Prostate gland (tissue), 2 donors: ENCODE measurements at regions not wholly inside any gene's neighbourhood (a gene's known extent, or its start where the extent isn't known, plus 50 kb on each side); places are given as distances from the start of the nearest gene placed in this dataset.

ENCODE experiments used
- DNase-seq: peaks from one replicate; pipeline ENCODE4 v3.0.0-alpha.2; 2019; ENCODE audit warnings: low spot score
- H3K27ac ChIP-seq, 2 donors: fragments of 200-600 bp; sonication (generic); 2 replicates each; pipeline ENCODE4 v1.5.1; 2017 to 2019
- H3K27me3 ChIP-seq: fragments of 200-600 bp; sonication (generic); replicated peaks from 2 replicates; pipeline ENCODE4 v1.5.1; 2019; ENCODE audit not compliant: insufficient read depth
- H3K36me3 ChIP-seq, 2 donors: fragments of 200-600 bp; sonication (generic); 1 replicate in 1 of 2; 2 replicates in 1 of 2; pipeline versions ENCODE4 v1.5.1 to v1.8.1; 2017 to 2019
- H3K4me1 ChIP-seq: fragments of 200-600 bp; sonication (generic); replicated peaks from 2 replicates; pipeline ENCODE4 v1.5.1; 2019
- H3K4me3 ChIP-seq, 2 donors: fragments of 200-600 bp; sonication (generic); 2 replicates each; pipeline ENCODE4 v1.5.1; 2017 to 2019
- H3K9me3 ChIP-seq: fragments of 200-600 bp; sonication (generic); 2 replicates; pipeline ENCODE4 v1.5.1; 2017
- POLR2A ChIP-seq: fragments of 450-650 bp; IDR thresholded peaks from one replicate; pipeline ENCODE4 v1.6.1; 2016; ENCODE audit warnings: antibody characterized with exemption, mild to moderate bottlenecking
- POLR2AphosphoS5 ChIP-seq: sonication (generic); formaldehyde crosslinking; IDR thresholded peaks from one replicate; pipeline ENCODE4 v1.6.1; 2017; ENCODE audit warnings: antibody characterized with exemption
- WGBS: methylation state at CpG from one replicate; pipeline ENCODE4 v1.1.5; 2018; 5-methylcytosine and 5-hydroxymethylcytosine counted together
- intact Hi-C: fragments of 100-400 bp; cut with DNase I; formaldehyde crosslinking; loops from one replicate; pipeline ENCODE4 v1.14.2; 2022
- TF ChIP-seq, protein P1 (sequence below), 4 experiments: fragments of 200-600 bp in 2 of 4; fragments of 450-650 bp in 2 of 4; sonication (generic) in 2 of 4; IDR thresholded peaks; 1 replicate in 3 of 4; 2 replicates in 1 of 4; pipeline ENCODE4 v1.5.1; 2016 to 2019; ENCODE audit warnings: antibody characterized with exemption in 4 of 4, mild to moderate bottlenecking in 2 of 4, moderate library complexity in 2 of 4

- H3K27ac ChIP-seq = no peak overlapping the region
- H3K9me3 ChIP-seq = no peaks in the 10 kb centered on the region
- WGBS = 88% methylated on average over 16 of the region's 16 CpGs
- no peaks in the 10 kb centered on the region for H3K27me3 ChIP-seq
- no peak overlapping the region for H3K4me3 ChIP-seq
- intact Hi-C loops = no loop called here
- H3K4me1 ChIP-seq = no peaks in the 10 kb centered on the region
- DNase-seq = no peak
- H3K36me3 ChIP-seq = no peaks in the 10 kb centered on the region
- no peak for TF ChIP-seq POLR2AphosphoS5
Observed at GRCh38 chr2:120910956-120911951, 175.6 kb downstream of the GLI2 start.

DNA sequence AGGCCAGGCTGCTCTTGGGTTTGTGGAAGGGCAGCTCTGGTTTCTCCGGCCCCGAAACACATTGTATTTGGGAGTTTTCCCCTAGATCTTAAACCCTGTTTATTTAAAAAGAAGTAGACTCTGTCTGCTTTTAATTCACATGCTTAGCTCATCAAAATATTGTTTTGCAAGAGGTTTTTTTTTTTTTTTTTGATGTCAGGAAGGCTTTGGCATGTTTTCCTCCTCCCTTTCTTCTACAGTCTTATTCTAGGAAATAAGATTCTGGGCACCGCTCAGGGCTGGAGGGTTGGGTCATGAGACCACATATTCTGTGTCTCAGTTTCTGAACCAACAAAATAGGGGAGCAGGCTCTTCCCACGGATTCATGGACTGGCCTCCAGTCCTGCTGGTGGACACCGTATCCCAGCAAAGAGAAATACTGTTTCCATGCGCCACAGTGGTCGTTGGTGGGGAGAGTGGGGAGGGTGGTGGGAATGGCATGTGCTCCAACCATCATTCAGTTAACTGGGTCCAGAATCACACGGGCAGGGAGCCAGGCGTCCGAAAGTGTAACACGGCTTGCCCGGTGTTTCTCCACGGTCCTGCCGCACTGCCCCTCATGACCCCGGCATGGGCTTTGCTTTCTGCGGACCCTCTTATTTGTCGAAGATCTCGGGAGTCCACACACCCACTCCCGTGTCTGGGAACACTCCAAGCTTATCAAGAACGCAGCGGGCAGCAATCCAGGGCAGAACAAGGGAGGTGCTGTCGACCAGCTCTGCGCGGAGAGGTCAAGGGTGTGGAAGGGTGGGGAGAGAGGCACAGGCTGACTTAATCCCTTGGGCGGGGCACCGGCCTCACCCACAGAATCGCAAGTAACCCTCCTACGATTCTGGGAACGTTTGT lies 176.7 kb downstream of the GLI2 start:
- Histone ChIP-seq H3K9me3 (no peaks in the 10 kb centered on the region), H3K27me3 (no peaks in the 10 kb centered on the region), H3K36me3 (no peaks in the 10 kb centered on the region), H3K4me3 (no peak overlapping the region), H3K4me1 (no peaks in the 10 kb centered on the region), H3K27ac (no peak overlapping the region)
- TF ChIP-seq POLR2AphosphoS5 = no peak
- TF ChIP-seq, protein P1, sequence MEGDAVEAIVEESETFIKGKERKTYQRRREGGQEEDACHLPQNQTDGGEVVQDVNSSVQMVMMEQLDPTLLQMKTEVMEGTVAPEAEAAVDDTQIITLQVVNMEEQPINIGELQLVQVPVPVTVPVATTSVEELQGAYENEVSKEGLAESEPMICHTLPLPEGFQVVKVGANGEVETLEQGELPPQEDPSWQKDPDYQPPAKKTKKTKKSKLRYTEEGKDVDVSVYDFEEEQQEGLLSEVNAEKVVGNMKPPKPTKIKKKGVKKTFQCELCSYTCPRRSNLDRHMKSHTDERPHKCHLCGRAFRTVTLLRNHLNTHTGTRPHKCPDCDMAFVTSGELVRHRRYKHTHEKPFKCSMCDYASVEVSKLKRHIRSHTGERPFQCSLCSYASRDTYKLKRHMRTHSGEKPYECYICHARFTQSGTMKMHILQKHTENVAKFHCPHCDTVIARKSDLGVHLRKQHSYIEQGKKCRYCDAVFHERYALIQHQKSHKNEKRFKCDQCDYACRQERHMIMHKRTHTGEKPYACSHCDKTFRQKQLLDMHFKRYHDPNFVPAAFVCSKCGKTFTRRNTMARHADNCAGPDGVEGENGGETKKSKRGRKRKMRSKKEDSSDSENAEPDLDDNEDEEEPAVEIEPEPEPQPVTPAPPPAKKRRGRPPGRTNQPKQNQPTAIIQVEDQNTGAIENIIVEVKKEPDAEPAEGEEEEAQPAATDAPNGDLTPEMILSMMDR (IDR thresholded peaks at IDR 0.05) = no peak
- no peak for TF ChIP-seq POLR2A
- WGBS = 69% methylated on average over 29 of the region's 29 CpGs
- DNase-seq = no peak
- intact Hi-C loops = no loop called here

- WGBS = 94% methylated on average over 13 of the region's 13 CpGs
- intact Hi-C loops = no loop called here
- H3K27ac ChIP-seq = no peak overlapping the region
- H3K36me3 ChIP-seq = no peaks in the 10 kb centered on the region
- H3K27me3 ChIP-seq = no peaks in the 10 kb centered on the region
- no peak for TF ChIP-seq POLR2AphosphoS5
- TF ChIP-seq, protein P1 (IDR thresholded peaks at IDR 0.05) = no peak
- no peak for TF ChIP-seq POLR2A
- DNase-seq = no peak
- no peak overlapping the region for H3K4me3 ChIP-seq
- H3K4me1 ChIP-seq = no peaks in the 10 kb centered on the region
- no peaks in the 10 kb centered on the region for H3K9me3 ChIP-seq
Observed at GRCh38 chr2:120913972-120914838, 178.5 kb downstream of the GLI2 start.

GRCh38 chr2:120914839-120915521 lies 179.3 kb downstream of the GLI2 start:
- H3K4me3 ChIP-seq = no peak overlapping the region
- TF ChIP-seq POLR2AphosphoS5 = no peak
- TF ChIP-seq POLR2A = no peak
- TF ChIP-seq, protein P1 (IDR thresholded peaks at IDR 0.05) = no peak
- no peak overlapping the region for H3K27ac ChIP-seq
- H3K36me3 ChIP-seq = no peaks in the 10 kb centered on the region
- no peaks in the 10 kb centered on the region for H3K27me3 ChIP-seq
- no peaks in the 10 kb centered on the region for H3K9me3 ChIP-seq
- intact Hi-C loops = no loop called here
- 45% methylated on average over 16 of the region's 17 CpGs for WGBS
- H3K4me1 ChIP-seq = no peaks in the 10 kb centered on the region
- no peak for DNase-seq
